ENCODE measurements at regions not wholly inside any gene's neighbourhood (a gene's known extent, or its start where the extent isn't known, plus 50 kb on each side); places are given as distances from the start of the nearest gene placed in this dataset.

DNA sequence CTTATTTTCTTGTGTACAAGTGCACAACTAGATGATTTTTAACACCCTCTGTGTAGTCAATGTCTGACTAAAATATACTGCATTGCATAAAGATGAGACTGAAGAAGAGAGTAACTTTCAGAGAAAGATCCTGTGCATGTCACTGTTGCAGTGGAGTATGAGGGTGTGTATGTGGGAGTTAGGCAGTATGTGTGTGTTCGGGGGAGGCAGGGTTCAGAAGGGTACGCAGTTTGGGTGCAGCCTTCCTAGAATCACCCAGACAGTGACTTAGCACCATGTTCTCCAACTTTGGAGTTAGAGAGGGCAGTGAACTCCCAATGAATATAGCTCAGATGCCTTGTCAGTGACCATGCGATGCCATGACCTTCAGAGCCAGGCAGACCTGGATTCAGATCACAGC is 84.6 kb downstream of the LRATD1 start:
- Histone ChIP-seq H3K9me3 (ENCODE audit: control insufficient read depth in 1 of 2, insufficient read depth in 1 of 2, low read depth in 1 of 2, low read length in 2 of 2) (peaks cover 8 to 20% of the 10 kb centered on the region in 2 experiments; a peak in 2 of 4 replicates), H4K20me1 (ENCODE audit: insufficient read depth) (no peaks in the 10 kb centered on the region), H2AFZ (ENCODE audit: low read depth, low read length, poor library complexity, severe bottlenecking) (no peak overlapping the region), H3K27me3 (ENCODE audit: insufficient read depth, low read length) (no peaks in the 10 kb centered on the region), H3K4me1 (ENCODE audit: control insufficient read depth in 1 of 2, insufficient read depth in 2 of 2, low read length in 2 of 2) (no peaks in the 10 kb centered on the region), H3K36me3 (ENCODE audit: control insufficient read depth in 1 of 2, insufficient read depth in 2 of 2, low read length in 2 of 2) (no peaks in the 10 kb centered on the region), H3K9me2 (ENCODE audit: insufficient read depth) (no peaks in the 10 kb centered on the region), H3K79me2 (ENCODE audit: insufficient read depth, low read length) (no peaks in the 10 kb centered on the region), H3K9ac (ENCODE audit: low read length) (no peak overlapping the region), H3K4me2 (ENCODE audit: low read length) (no peak overlapping the region), H3K27ac (ENCODE audit: low read depth, low read length) (no peak overlapping the region), H3K4me3 (replicated peaks in 1 of 2; ENCODE audit: low read depth in 1 of 2, low read length in 2 of 2) (no peak overlapping the region)
- intact Hi-C loops (cut with micrococcal nuclease), result no loop called here
- ChIA-PET RAD21 (ENCODE audit: low non-redundant PET in 1 of 2, low total read pairs in 2 of 2, uncharacterized antibody in 2 of 2, unreplicated experiment in 2 of 2) (no interaction called here), POLR2A (no interaction called here), CTCF (no interaction called here)
- DNase-seq (ENCODE audit: low read depth, low spot score) (no peak), ATAC-seq (no peak)
- no TSS peak for BruUV-seq (replicated peaks)
- TF ChIP-seq, protein P1, sequence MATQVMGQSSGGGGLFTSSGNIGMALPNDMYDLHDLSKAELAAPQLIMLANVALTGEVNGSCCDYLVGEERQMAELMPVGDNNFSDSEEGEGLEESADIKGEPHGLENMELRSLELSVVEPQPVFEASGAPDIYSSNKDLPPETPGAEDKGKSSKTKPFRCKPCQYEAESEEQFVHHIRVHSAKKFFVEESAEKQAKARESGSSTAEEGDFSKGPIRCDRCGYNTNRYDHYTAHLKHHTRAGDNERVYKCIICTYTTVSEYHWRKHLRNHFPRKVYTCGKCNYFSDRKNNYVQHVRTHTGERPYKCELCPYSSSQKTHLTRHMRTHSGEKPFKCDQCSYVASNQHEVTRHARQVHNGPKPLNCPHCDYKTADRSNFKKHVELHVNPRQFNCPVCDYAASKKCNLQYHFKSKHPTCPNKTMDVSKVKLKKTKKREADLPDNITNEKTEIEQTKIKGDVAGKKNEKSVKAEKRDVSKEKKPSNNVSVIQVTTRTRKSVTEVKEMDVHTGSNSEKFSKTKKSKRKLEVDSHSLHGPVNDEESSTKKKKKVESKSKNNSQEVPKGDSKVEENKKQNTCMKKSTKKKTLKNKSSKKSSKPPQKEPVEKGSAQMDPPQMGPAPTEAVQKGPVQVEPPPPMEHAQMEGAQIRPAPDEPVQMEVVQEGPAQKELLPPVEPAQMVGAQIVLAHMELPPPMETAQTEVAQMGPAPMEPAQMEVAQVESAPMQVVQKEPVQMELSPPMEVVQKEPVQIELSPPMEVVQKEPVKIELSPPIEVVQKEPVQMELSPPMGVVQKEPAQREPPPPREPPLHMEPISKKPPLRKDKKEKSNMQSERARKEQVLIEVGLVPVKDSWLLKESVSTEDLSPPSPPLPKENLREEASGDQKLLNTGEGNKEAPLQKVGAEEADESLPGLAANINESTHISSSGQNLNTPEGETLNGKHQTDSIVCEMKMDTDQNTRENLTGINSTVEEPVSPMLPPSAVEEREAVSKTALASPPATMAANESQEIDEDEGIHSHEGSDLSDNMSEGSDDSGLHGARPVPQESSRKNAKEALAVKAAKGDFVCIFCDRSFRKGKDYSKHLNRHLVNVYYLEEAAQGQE (IDR thresholded peaks at IDR 0.05; ENCODE audit: low read depth), result no peak
- TF ChIP-seq, protein P2, sequence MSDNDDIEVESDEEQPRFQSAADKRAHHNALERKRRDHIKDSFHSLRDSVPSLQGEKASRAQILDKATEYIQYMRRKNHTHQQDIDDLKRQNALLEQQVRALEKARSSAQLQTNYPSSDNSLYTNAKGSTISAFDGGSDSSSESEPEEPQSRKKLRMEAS (IDR thresholded peaks at IDR 0.05), result no peak
- TF ChIP-seq, protein P3, sequence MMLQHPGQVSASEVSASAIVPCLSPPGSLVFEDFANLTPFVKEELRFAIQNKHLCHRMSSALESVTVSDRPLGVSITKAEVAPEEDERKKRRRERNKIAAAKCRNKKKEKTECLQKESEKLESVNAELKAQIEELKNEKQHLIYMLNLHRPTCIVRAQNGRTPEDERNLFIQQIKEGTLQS (IDR thresholded peaks at IDR 0.05), result no peak
- TF ChIP-seq ZBTB33 (IDR thresholded peaks at IDR 0.05; ENCODE audit: extremely low read depth, insufficient replicate concordance, low read length), result no peak
- no peak for TF ChIP-seq SIN3A (IDR thresholded peaks at IDR 0.05; ENCODE audit: low read depth)
- no peak for TF ChIP-seq POLR2A (IDR thresholded peaks at IDR 0.05; ENCODE audit: borderline replicate concordance, extremely low read depth, insufficient read depth, insufficient read length)
- TF ChIP-seq JUND (IDR thresholded peaks at IDR 0.05), result no peak
- TF ChIP-seq, protein P4, sequence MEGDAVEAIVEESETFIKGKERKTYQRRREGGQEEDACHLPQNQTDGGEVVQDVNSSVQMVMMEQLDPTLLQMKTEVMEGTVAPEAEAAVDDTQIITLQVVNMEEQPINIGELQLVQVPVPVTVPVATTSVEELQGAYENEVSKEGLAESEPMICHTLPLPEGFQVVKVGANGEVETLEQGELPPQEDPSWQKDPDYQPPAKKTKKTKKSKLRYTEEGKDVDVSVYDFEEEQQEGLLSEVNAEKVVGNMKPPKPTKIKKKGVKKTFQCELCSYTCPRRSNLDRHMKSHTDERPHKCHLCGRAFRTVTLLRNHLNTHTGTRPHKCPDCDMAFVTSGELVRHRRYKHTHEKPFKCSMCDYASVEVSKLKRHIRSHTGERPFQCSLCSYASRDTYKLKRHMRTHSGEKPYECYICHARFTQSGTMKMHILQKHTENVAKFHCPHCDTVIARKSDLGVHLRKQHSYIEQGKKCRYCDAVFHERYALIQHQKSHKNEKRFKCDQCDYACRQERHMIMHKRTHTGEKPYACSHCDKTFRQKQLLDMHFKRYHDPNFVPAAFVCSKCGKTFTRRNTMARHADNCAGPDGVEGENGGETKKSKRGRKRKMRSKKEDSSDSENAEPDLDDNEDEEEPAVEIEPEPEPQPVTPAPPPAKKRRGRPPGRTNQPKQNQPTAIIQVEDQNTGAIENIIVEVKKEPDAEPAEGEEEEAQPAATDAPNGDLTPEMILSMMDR (IDR thresholded peaks at IDR 0.05 in 2 of 3, conservative IDR thresholded peaks at IDR 0.05 in 1 of 3; ENCODE audit: borderline replicate concordance in 1 of 3, insufficient read depth in 1 of 3, low read depth in 2 of 3, low read length in 2 of 3), result no peak
- no peak for TF ChIP-seq CEBPB (IDR thresholded peaks at IDR 0.05; ENCODE audit: low read depth)
- TF ChIP-seq EZH2 (IDR thresholded peaks at IDR 0.05), result no peak
- TF ChIP-seq SRF (IDR thresholded peaks at IDR 0.05; ENCODE audit: low read depth), result no peak
- TF ChIP-seq EZH2phosphoT487 (IDR thresholded peaks at IDR 0.05; ENCODE audit: borderline replicate concordance), result no peak
